ENCODE measurements at regions not wholly inside any gene's neighbourhood (a gene's known extent, or its start where the extent isn't known, plus 50 kb on each side); places are given as distances from the start of the nearest gene placed in this dataset.
A peak's percentile ranks its signal among the peaks of the same experiment; 100 is the strongest.

- no peak overlapping the region for H3K27ac ChIP-seq
- H3K36me3 ChIP-seq: no peaks in the 10 kb centered on the region
- H3K9ac ChIP-seq (ENCODE audit: low read depth in 2 of 2, low read length in 2 of 2): no peak overlapping the region
- H3K9me3 ChIP-seq: no peaks in the 10 kb centered on the region
- H3K4me3 ChIP-seq: no peak overlapping the region
- no peak for DNase-seq
- intact Hi-C loops (cut with DNase I): no loop called here
- no peaks in the 10 kb centered on the region for H3K4me1 ChIP-seq
- H3K27me3 ChIP-seq: no peaks in the 10 kb centered on the region
- TF ChIP-seq CTCF (IDR thresholded peaks at IDR 0.05): no peak
Measured at GRCh38 chr9:103919605-103920209, 174.4 kb upstream of the SMC2 start.

GRCh38 chr9:103928442-103928841, 165.7 kb upstream of the SMC2 start:
- Histone ChIP-seq H3K27me3 (no peaks in the 10 kb centered on the region), H3K4me3 (no peak overlapping the region), H3K9me3 (no peaks in the 10 kb centered on the region), H3K27ac (no peak overlapping the region), H3K4me1 (no peaks in the 10 kb centered on the region), H3K36me3 (no peaks in the 10 kb centered on the region), H3K9ac (ENCODE audit: low read depth in 2 of 2, low read length in 2 of 2) (no peak overlapping the region)
- no peak for TF ChIP-seq CTCF (IDR thresholded peaks at IDR 0.05)
- no peak for DNase-seq
- intact Hi-C loops (cut with DNase I): no loop called here

- no peak for DNase-seq
- Histone ChIP-seq H3K27me3 (no peaks in the 10 kb centered on the region), H3K4me1 (no peaks in the 10 kb centered on the region), H3K9me3 (no peaks in the 10 kb centered on the region), H3K4me3 (no peak overlapping the region), H3K9ac (ENCODE audit: low read depth in 2 of 2, low read length in 2 of 2) (no peak overlapping the region), H3K36me3 (no peaks in the 10 kb centered on the region), H3K27ac (no peak overlapping the region)
- TF ChIP-seq CTCF (IDR thresholded peaks at IDR 0.05): no peak
- intact Hi-C loops (cut with DNase I): no loop called here
Measured at GRCh38 chr9:103941104-103941503, 153.0 kb upstream of the SMC2 start.

- Histone ChIP-seq H3K27ac (no peak overlapping the region), H3K36me3 (no peaks in the 10 kb centered on the region), H3K9me3 (no peaks in the 10 kb centered on the region), H3K4me1 (no peaks in the 10 kb centered on the region), H3K27me3 (no peaks in the 10 kb centered on the region), H3K4me3 (no peak overlapping the region), H3K9ac (ENCODE audit: low read depth in 2 of 2, low read length in 2 of 2) (no peak overlapping the region)
- intact Hi-C loops (cut with DNase I): no loop called here
- TF ChIP-seq CTCF (IDR thresholded peaks at IDR 0.05): no peak
- no peak for DNase-seq
Measured at GRCh38 chr9:103942200-103942599, 151.9 kb upstream of the SMC2 start.

GRCh38 chr9:103942651-103943050, 151.5 kb upstream of the SMC2 start:
- Histone ChIP-seq H3K4me3 (no peak overlapping the region), H3K4me1 (no peaks in the 10 kb centered on the region), H3K9ac (ENCODE audit: low read depth in 2 of 2, low read length in 2 of 2) (no peak overlapping the region), H3K27me3 (no peaks in the 10 kb centered on the region), H3K27ac (no peak overlapping the region), H3K9me3 (no peaks in the 10 kb centered on the region), H3K36me3 (no peaks in the 10 kb centered on the region)
- no peak for TF ChIP-seq CTCF (IDR thresholded peaks at IDR 0.05)
- DNase-seq: peak; percentile 19
- intact Hi-C loops (cut with DNase I): no loop called here
